ENCODE measurements at regions not wholly inside any gene's neighbourhood (a gene's known extent, or its start where the extent isn't known, plus 50 kb on each side); places are given as distances from the start of the nearest gene placed in this dataset. TPM values are rescaled to one million over a fixed set of nuclear protein-coding genes. Genes with fewer than 3 reads are reported as not detected.

DNA sequence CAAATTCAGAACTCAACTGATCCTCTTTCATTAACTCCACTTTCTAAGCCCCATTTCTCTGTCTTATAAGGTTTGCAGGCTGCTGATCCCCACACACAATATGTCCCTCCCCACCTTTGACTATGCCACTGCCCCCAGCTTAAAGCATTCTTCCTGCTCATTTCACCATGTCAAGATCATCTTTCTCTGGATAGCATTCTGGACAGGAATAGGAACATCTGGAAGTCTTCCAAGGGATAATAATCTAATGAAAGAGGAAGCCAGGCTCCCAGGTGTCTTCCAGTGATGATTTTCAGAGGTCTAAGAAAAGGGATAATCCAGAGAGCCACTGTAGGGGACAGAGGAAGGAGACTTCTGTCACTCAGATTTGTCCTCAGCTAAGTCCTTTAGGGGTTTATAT is 54.6 kb upstream of the GALNT15 start:
- no peak for ATAC-seq
- intact Hi-C loops (cut with micrococcal nuclease) = no loop called here
- no peak for DNase-seq

GRCh38 chr3:16121391-16121790 is 53.1 kb upstream of the GALNT15 start:
- intact Hi-C loops (cut with micrococcal nuclease) = no loop called here
- no peak for ATAC-seq
- DNase-seq = no peak

- DNase-seq = no peak
- intact Hi-C loops (cut with micrococcal nuclease) = no loop called here
- peak; percentile 25 for ATAC-seq
Measured at GRCh38 chr3:16122155-16122554, 52.3 kb upstream of the GALNT15 start.

DNA sequence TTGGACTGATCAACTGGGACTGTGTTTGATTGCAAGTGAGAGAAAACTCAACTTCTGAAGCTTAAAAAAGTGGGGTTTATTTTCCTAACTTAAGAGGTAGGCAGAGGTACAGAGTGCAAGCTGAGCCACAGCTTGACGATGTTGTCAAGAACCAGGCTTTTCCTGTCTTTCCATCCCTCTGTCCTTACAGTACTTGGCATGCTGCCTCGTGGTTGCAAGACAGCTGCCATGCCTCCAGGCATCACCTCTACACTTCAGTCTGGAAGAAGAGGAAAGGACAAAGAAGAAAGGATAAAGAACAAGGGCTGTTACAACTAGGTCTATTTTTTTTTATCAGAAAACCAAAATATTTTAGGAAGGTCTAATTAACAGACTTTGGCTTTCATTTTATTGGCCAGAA is 51.8 kb upstream of the GALNT15 start:
- intact Hi-C loops (cut with micrococcal nuclease) = no loop called here

GRCh38 chr3:16124636-16125035 is 49.8 kb upstream of the GALNT15 start:
- ATAC-seq = no peak
- intact Hi-C loops (cut with micrococcal nuclease) = no loop called here

More for the DNA sequence above, 51.8 kb upstream of the GALNT15 start:
- ATAC-seq (no peak), DNase-seq (no peak)

More at GRCh38 chr3:16124636-16125035, 49.8 kb upstream of the GALNT15 start:
- no peak for DNase-seq

Small RNAs in the stretch of these regions (microRNA-seq; reads per million reads assigned to microRNA genes)
- not detected for gene MIR563 (ENCODE audit: borderline number of aligned reads)

Data from left ventricle myocardium superior (tissue), 1 donor.